HFF-Myc (cell line): ENCODE measurements at regions not wholly inside any gene's neighbourhood (a gene's known extent, or its start where the extent isn't known, plus 50 kb on each side); places are given as distances from the start of the nearest gene placed in this dataset.

Experiments used
- DNase-seq: peaks from one replicate; pipeline ENCODE4 v3.0.0-alpha.2; 2011; ENCODE audit warnings: low read depth; ENCODE audit errors: extremely low read depth
- H3K4me3 ChIP-seq: replicated peaks from 2 replicates; pipeline ENCODE4 v1.5.1; 2011; ENCODE audit warnings: low read depth, mild to moderate bottlenecking, control low read depth, low read length
- CTCF ChIP-seq: IDR thresholded peaks from 2 replicates; pipeline ENCODE4 v1.5.1; 2012; ENCODE audit warnings: mild to moderate bottlenecking, low read depth, low read length, control low read depth; ENCODE audit errors: missing control alignments

GRCh38 chr2:156042895-156043294 is 289.6 kb downstream of the NR4A2 start:
- TF ChIP-seq CTCF = no peak
- DNase-seq = no peak
- no peak overlapping the region for H3K4me3 ChIP-seq

- DNase-seq = no peak
- no peak for TF ChIP-seq CTCF
- no peak overlapping the region for H3K4me3 ChIP-seq
Observed at GRCh38 chr2:156038021-156038420, 294.5 kb downstream of the NR4A2 start.

GRCh38 chr2:156037482-156037881 is 295.0 kb downstream of the NR4A2 start:
- DNase-seq = no peak
- no peak overlapping the region for H3K4me3 ChIP-seq
- no peak for TF ChIP-seq CTCF

- no peak for TF ChIP-seq CTCF
- DNase-seq = no peak
- H3K4me3 ChIP-seq = no peak overlapping the region
Observed at GRCh38 chr2:156031121-156031520, 301.4 kb downstream of the NR4A2 start.

- no peak for TF ChIP-seq CTCF
- no peak overlapping the region for H3K4me3 ChIP-seq
- no peak for DNase-seq
Observed at GRCh38 chr2:156023229-156023869, 309.2 kb downstream of the NR4A2 start.

GRCh38 chr2:156021146-156022040 is 311.1 kb downstream of the NR4A2 start:
- TF ChIP-seq CTCF = no peak
- no peak for DNase-seq
- H3K4me3 ChIP-seq = no peak overlapping the region
